DOHH2 (cell line): ENCODE measurements at regions not wholly inside any gene's neighbourhood (a gene's known extent, or its start where the extent isn't known, plus 50 kb on each side); places are given as distances from the start of the nearest gene placed in this dataset.

Experiments
- CTCF ChIP-seq: fragments of 200-600 bp; sonication (generic); IDR thresholded peaks from one replicate; pipeline ENCODE4 v1.5.1; 2014; ENCODE audit warnings: antibody characterized with exemption, mild to moderate bottlenecking, low read depth, low read length; ENCODE audit not compliant: poor library complexity, severe bottlenecking
- EZH2phosphoT487 ChIP-seq: fragments of 200-600 bp; sonication (generic); IDR thresholded peaks from 2 replicates; pipeline ENCODE4 v1.6.1; 2017; ENCODE audit warnings: borderline replicate concordance, mild to moderate bottlenecking, antibody characterized with exemption, low read length, moderate library complexity, mixed read lengths

- TF ChIP-seq CTCF (no peak), EZH2phosphoT487 (no peak)
Measured at GRCh38 chr4:111213531-111213930, 590.7 kb upstream of the PITX2 start.
